Prostate gland (tissue), 2 donors: ENCODE measurements at regions not wholly inside any gene's neighbourhood (a gene's known extent, or its start where the extent isn't known, plus 50 kb on each side); places are given as distances from the start of the nearest gene placed in this dataset.

Experiments used
- CTCF ChIP-seq, 4 experiments: fragments of 200-600 bp in 2 of 4; fragments of 450-650 bp in 2 of 4; sonication (generic) in 2 of 4; IDR thresholded peaks; 1 replicate in 3 of 4; 2 replicates in 1 of 4; pipeline ENCODE4 v1.5.1; 2016 to 2019; ENCODE audit warnings: antibody characterized with exemption in 4 of 4, mild to moderate bottlenecking in 2 of 4, moderate library complexity in 2 of 4
- POLR2A ChIP-seq: fragments of 450-650 bp; IDR thresholded peaks from one replicate; pipeline ENCODE4 v1.6.1; 2016; ENCODE audit warnings: antibody characterized with exemption, mild to moderate bottlenecking

- no peak for TF ChIP-seq CTCF (IDR thresholded peaks at IDR 0.05)
- no peak for TF ChIP-seq POLR2A
Measured at GRCh38 chr11:129643031-129643721, 172.5 kb upstream of the TMEM45B start.
